ENCODE measurements at regions not wholly inside any gene's neighbourhood (a gene's known extent, or its start where the extent isn't known, plus 50 kb on each side); places are given as distances from the start of the nearest gene placed in this dataset.

DNA sequence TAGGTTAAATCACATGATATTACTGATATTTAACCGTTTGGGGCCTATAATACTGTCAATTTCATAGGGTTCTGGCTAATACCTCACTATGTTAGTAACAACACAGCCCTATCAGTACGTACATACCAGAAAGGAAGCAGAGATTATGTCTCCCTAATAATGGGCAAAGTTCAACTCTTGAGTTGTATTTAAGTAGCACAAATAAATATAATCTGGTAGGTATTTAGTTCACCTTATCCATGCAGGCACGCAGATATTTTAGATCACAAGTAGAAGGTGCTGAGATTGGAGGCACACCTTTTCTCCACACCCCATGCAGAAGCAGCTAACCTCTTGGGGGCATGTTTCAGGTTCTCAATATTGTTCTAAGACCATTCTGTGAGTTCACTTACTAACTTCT lies 118.9 kb downstream of the IRS1 start:
- TF ChIP-seq, protein P1, sequence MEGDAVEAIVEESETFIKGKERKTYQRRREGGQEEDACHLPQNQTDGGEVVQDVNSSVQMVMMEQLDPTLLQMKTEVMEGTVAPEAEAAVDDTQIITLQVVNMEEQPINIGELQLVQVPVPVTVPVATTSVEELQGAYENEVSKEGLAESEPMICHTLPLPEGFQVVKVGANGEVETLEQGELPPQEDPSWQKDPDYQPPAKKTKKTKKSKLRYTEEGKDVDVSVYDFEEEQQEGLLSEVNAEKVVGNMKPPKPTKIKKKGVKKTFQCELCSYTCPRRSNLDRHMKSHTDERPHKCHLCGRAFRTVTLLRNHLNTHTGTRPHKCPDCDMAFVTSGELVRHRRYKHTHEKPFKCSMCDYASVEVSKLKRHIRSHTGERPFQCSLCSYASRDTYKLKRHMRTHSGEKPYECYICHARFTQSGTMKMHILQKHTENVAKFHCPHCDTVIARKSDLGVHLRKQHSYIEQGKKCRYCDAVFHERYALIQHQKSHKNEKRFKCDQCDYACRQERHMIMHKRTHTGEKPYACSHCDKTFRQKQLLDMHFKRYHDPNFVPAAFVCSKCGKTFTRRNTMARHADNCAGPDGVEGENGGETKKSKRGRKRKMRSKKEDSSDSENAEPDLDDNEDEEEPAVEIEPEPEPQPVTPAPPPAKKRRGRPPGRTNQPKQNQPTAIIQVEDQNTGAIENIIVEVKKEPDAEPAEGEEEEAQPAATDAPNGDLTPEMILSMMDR (IDR thresholded peaks at IDR 0.05; ENCODE audit: borderline replicate concordance, insufficient read depth, low read depth, low read length) = no peak
- no peak overlapping the region for H3K4me3 ChIP-seq (ENCODE audit: low read depth, low read length)

DNA sequence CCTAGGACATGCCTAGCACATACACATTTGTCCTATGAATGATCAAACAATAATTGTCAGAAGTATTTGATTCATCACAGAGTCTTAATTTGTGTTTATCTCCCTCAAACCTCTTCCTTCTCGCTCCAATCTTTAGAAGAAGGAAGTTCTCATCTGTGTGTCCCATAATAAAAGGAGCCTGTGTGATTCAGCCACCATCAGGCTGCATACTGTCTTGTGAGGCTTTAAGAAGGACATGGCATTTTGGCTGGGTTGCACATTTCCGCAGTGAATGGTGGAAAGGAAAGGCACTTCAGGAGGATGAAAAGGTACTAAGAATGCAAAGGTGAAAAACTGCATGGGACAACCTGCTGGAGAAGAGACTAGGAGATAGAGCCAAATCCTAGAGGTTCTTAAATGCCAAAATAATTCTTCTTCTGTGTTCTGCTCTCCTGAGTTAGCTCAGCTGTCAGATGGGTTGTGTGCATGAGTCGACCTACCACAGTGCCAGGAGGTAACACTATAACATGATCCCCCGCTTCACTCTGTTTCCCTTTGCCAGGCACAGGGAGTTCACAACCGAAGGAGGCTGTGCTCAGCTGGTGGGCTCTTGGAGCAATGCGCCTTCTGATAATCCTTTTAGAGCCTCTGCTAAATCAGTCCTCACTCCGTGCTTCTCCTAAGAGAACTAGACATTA lies 120.1 kb downstream of the IRS1 start:
- no peak overlapping the region for H3K4me3 ChIP-seq (ENCODE audit: low read depth, low read length)
- TF ChIP-seq, protein P1 (IDR thresholded peaks at IDR 0.05; ENCODE audit: borderline replicate concordance, insufficient read depth, low read depth, low read length) = no peak

DNA sequence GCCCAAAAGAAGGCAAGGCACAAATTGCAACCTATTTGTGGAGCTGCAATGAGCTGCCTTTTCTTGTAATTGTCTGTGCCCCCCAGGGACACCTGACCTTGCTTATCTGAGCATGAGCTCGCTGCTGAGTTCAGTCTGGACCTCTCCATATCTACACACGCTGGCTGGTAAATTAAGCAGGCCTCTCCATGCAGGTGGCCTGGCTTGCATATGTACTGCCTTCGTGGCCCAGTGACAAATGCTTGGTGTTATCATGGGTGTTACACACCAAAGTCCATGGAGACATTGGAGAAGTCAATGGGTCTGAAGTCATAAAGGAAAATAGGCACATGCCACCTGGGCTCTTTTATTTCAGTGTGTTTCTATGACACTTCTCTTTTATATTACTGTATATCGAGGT lies 121.2 kb downstream of the IRS1 start:
- H3K4me3 ChIP-seq (ENCODE audit: low read depth, low read length) = no peak overlapping the region
- TF ChIP-seq, protein P1 (IDR thresholded peaks at IDR 0.05; ENCODE audit: borderline replicate concordance, insufficient read depth, low read depth, low read length) = no peak

DNA sequence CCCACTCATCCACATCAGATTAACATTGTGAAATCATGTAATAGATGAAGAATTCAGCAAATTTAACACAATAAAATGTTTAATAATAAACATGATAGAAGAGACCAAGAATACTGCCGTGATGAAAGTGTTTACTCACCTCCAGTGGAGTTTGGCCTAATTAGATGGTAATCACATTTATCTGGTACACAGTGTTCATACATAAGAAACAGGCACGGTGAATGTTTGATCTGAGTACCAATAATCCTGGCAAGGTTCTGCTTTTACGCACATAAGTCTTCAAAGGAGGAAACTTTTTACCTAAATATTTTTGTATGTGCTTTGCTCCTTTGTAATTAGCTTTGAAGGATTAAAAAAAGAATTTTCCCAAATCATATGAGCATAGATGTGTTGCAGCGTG lies 122.5 kb downstream of the IRS1 start:
- TF ChIP-seq, protein P1 (IDR thresholded peaks at IDR 0.05; ENCODE audit: borderline replicate concordance, insufficient read depth, low read depth, low read length) = no peak
- no peak overlapping the region for H3K4me3 ChIP-seq (ENCODE audit: low read depth, low read length)

DNA sequence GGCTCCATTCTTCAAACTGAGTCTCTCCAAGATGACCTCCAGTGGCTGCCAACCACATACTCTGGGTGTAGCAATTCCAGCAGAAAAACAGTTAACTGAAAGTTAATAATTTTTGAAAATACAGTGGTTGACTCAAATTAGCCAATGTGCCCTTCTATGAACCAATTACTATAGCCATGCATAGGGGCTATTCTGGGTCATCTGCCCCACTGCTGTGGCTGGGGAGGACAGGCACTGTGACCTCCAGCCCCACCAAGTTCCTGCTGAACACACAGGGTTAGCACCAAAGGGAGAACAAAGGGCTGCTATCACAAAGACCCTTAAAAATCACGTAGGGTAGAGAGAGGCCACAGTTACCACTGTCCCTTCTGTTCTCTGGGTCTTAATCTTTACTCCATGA lies 123.0 kb downstream of the IRS1 start:
- no peak overlapping the region for H3K4me3 ChIP-seq (ENCODE audit: low read depth, low read length)
- TF ChIP-seq, protein P1 (IDR thresholded peaks at IDR 0.05; ENCODE audit: borderline replicate concordance, insufficient read depth, low read depth, low read length) = no peak

DNA sequence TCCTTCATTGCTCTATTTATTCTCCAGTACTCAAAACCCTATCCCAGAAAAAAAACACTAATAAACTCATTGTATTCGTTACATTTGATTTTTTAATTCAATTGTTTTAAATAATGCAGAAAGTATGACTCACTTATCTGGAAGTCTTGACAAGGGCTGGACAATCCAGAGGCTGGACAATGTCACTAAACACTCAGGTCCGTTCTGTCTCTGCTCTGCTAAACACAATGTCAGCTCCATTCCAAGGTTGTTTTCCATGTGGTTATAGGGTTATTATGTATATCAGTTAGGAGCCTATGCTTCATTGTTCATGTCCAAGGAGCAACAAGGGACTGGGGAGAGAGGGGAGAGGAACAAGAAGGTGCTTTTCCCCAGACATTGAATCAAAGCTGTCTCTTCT lies 125.5 kb downstream of the IRS1 start:
- TF ChIP-seq, protein P1 (IDR thresholded peaks at IDR 0.05; ENCODE audit: borderline replicate concordance, insufficient read depth, low read depth, low read length) = no peak
- no peak overlapping the region for H3K4me3 ChIP-seq (ENCODE audit: low read depth, low read length)

DNA sequence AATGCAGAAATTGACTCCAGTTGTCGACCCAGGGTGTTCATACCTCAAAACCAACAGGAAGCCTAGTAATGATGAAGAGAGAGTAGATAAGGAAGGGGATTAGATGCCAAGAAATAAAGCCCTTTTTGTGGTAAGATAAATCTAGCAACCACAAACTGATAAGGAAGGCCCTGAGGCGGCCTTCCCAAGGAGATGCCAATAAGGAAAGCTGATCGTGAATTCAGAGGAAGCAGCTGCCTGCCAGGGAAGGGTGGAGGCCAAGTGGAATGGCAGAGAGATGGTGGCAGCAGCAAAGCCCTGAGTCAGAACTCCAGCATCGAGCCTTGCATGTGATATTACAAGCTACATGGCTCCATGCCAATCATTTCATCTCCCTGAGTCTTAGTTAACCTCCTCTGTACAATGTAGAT lies 126.3 kb downstream of the IRS1 start:
- no peak overlapping the region for H3K4me3 ChIP-seq (ENCODE audit: low read depth, low read length)
- TF ChIP-seq, protein P1 (IDR thresholded peaks at IDR 0.05; ENCODE audit: borderline replicate concordance, insufficient read depth, low read depth, low read length) = no peak

Measured in GM12875 (cell line).